GM20000 (cell line): ENCODE measurements at regions not wholly inside any gene's neighbourhood (a gene's known extent, or its start where the extent isn't known, plus 50 kb on each side); places are given as distances from the start of the nearest gene placed in this dataset.

ENCODE experiments used
- DNase-seq: peaks from one replicate; pipeline ENCODE4 v3.0.0; 2012; ENCODE audit warnings: low spot score
- CTCF ChIP-seq: IDR thresholded peaks from 2 replicates; pipeline ENCODE4 v1.5.1; 2012; ENCODE audit warnings: mild to moderate bottlenecking, control low read depth; ENCODE audit errors: extremely low read depth, missing control alignments

GRCh38 chr11:69935941-69936505 lies 116.8 kb upstream of the FGF3 start:
- no peak for TF ChIP-seq CTCF

GRCh38 chr11:69936771-69937170 lies 117.6 kb upstream of the FGF3 start:
- TF ChIP-seq CTCF: no peak

More at GRCh38 chr11:69935941-69936505, 116.8 kb upstream of the FGF3 start:
- DNase-seq: no peak

GRCh38 chr11:69938206-69938605 lies 119.0 kb upstream of the FGF3 start:
- TF ChIP-seq CTCF: no peak
- no peak for DNase-seq

More at GRCh38 chr11:69936771-69937170, 117.6 kb upstream of the FGF3 start:
- no peak for DNase-seq

- no peak for DNase-seq
- no peak for TF ChIP-seq CTCF
Measured at GRCh38 chr11:69939551-69940245, 120.5 kb upstream of the FGF3 start.

GRCh38 chr11:69940246-69940610 lies 121.0 kb upstream of the FGF3 start:
- DNase-seq: no peak

GRCh38 chr11:69941546-69942332 lies 122.5 kb upstream of the FGF3 start:
- no peak for DNase-seq
- TF ChIP-seq CTCF: no peak

More at GRCh38 chr11:69940246-69940610, 121.0 kb upstream of the FGF3 start:
- no peak for TF ChIP-seq CTCF

GRCh38 chr11:69942333-69942820 lies 123.2 kb upstream of the FGF3 start:
- no peak for TF ChIP-seq CTCF
- no peak for DNase-seq
